Ovary (tissue), 7 donors: ENCODE measurements at regions not wholly inside any gene's neighbourhood (a gene's known extent, or its start where the extent isn't known, plus 50 kb on each side); places are given as distances from the start of the nearest gene placed in this dataset.

ENCODE experiments used
- DNase-seq, 5 donors: peaks; one replicate each; pipeline ENCODE4 v3.0.0-alpha.2; 2019 to 2020
- H3K27ac ChIP-seq, 2 donors: fragments of 200-600 bp; one replicate each; pipeline versions ENCODE4 v1.5.1 to v1.8.0; 2019 to 2022
- H3K27me3 ChIP-seq: fragments of 200-600 bp; one replicate; pipeline ENCODE4 v1.8.0; 2022
- H3K36me3 ChIP-seq: fragments of 200-600 bp; sonication (generic); one replicate; pipeline ENCODE4 v1.5.1; 2019
- H3K4me1 ChIP-seq: one replicate; pipeline ENCODE4 v1.8.1; 2013; ENCODE audit warnings: mild to moderate bottlenecking, moderate library complexity; ENCODE audit not compliant: insufficient read depth
- H3K4me3 ChIP-seq: fragments of 200-600 bp; sonication (generic); one replicate; pipeline ENCODE4 v1.5.1; 2017
- H3K9me3 ChIP-seq, 2 donors: fragments of 200-600 bp in 1 of 2; sonication (generic) in 1 of 2; one replicate each; pipeline versions ENCODE4 v1.5.1 to v1.8.1; 2013 to 2019; ENCODE audit warnings: mild to moderate bottlenecking in 1 of 2, moderate library complexity in 1 of 2
- EP300 ChIP-seq: sonication (generic); formaldehyde crosslinking; IDR thresholded peaks from one replicate; pipeline ENCODE4 v1.6.1; 2017; ENCODE audit warnings: antibody characterized with exemption
- POLR2A ChIP-seq: fragments of 450-650 bp; IDR thresholded peaks from one replicate; pipeline ENCODE4 v1.6.1; 2017; ENCODE audit warnings: antibody characterized with exemption, mild to moderate bottlenecking, moderate library complexity
- WGBS, 3 donors: extraction: QIAGEN DNeasy Blood & Tissue Kit in 1 of 3; methylation state at CpG; one replicate each; pipeline versions ENCODE4 v1.1.5 to v1.1.7; 2013 to 2017; 5-methylcytosine and 5-hydroxymethylcytosine counted together
- intact Hi-C, 4 donors: fragments of 100-400 bp; cut with DNase I; formaldehyde crosslinking; loops; one replicate each; pipeline versions ENCODE4 v1.11.0 to v1.15.1; 2022 to 2023
- TF ChIP-seq, protein P1 (sequence below), 3 donors: fragments of 450-650 bp in 2 of 3; fragments of 200-600 bp in 1 of 3; IDR thresholded peaks; one replicate each; pipeline versions ENCODE4 v1.5.1 to v1.8.0; 2016 to 2022; ENCODE audit warnings: antibody characterized with exemption in 3 of 3, mild to moderate bottlenecking in 1 of 3
- donor health status: DM: no; HTN: no; CAD: no; lungs with moderate emphysema.
- donor health status: DM: no; HTN: no; CAD: no.
- donor health status: Bipolar disorder and iron deficiency.
- donor health status: DM: no; HTN: no; CAD: no.
- donor health status: DM: yes; HTN: yes; CAD: no.

- peaks cover 17% of the 10 kb centered on the region for H3K4me1 ChIP-seq
- no peak for TF ChIP-seq EP300
- TF ChIP-seq, protein P1, sequence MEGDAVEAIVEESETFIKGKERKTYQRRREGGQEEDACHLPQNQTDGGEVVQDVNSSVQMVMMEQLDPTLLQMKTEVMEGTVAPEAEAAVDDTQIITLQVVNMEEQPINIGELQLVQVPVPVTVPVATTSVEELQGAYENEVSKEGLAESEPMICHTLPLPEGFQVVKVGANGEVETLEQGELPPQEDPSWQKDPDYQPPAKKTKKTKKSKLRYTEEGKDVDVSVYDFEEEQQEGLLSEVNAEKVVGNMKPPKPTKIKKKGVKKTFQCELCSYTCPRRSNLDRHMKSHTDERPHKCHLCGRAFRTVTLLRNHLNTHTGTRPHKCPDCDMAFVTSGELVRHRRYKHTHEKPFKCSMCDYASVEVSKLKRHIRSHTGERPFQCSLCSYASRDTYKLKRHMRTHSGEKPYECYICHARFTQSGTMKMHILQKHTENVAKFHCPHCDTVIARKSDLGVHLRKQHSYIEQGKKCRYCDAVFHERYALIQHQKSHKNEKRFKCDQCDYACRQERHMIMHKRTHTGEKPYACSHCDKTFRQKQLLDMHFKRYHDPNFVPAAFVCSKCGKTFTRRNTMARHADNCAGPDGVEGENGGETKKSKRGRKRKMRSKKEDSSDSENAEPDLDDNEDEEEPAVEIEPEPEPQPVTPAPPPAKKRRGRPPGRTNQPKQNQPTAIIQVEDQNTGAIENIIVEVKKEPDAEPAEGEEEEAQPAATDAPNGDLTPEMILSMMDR (IDR thresholded peaks at IDR 0.05), result no peak
- no peak for TF ChIP-seq POLR2A
Observed at GRCh38 chr16:66137853-66138252, 228.6 kb upstream of the CDH5 start.

GRCh38 chr16:66136841-66137240 is 229.7 kb upstream of the CDH5 start:
- no peaks in the 10 kb centered on the region for H3K36me3 ChIP-seq
- DNase-seq, result no peak
- H3K4me3 ChIP-seq, result no peak overlapping the region
- H3K4me1 ChIP-seq, result peaks cover 17% of the 10 kb centered on the region
- WGBS, 3 donors, result 34 to 49% (median 38%) methylated on average over 4 of the region's 4 CpGs
- no peaks in the 10 kb centered on the region for H3K9me3 ChIP-seq
- intact Hi-C loops, result loop anchor here in 1 of 4 donors (10.0 kb wide), 1 partner anchor 118 kb away; no protein-coding TSS in a partner anchor
- H3K27ac ChIP-seq, result peak overlapping the region in 1 of 2 donors; percentile 5
- no peak for TF ChIP-seq POLR2A
- no peaks in the 10 kb centered on the region for H3K27me3 ChIP-seq

More at GRCh38 chr16:66137853-66138252, 228.6 kb upstream of the CDH5 start:
- no peak overlapping the region for H3K27ac ChIP-seq
- no peak overlapping the region for H3K4me3 ChIP-seq
- WGBS, 3 donors, result 72 to 86% (median 76%) methylated on average over 3 of the region's 3 CpGs
- no peaks in the 10 kb centered on the region for H3K36me3 ChIP-seq
- no peak for DNase-seq
- no peaks in the 10 kb centered on the region for H3K9me3 ChIP-seq
- no peaks in the 10 kb centered on the region for H3K27me3 ChIP-seq
- intact Hi-C loops, result loop anchor here in 1 of 4 donors (10.0 kb wide), 1 partner anchor 117 kb away; no protein-coding TSS in a partner anchor

DNA sequence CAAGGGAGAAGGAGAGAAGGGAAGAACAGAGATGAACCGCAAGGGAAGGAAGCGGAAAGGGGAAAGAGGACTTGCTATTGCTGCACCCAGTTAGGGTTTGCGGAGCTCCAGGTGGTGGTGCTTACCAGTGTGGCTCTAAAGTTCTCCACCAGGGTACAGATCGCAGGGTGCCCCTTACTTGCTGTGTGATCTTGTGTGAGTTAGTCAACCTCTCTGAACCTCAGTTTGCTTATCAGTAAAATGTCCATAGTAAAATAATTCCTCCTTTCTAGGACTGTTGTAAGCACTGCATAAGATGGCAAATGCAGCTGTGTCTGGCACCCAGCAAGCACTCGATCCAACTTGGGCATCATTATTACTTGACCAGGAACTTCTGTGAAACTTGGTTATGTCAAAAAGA is 230.7 kb upstream of the CDH5 start:
- no peaks in the 10 kb centered on the region for H3K36me3 ChIP-seq
- peaks cover 17% of the 10 kb centered on the region for H3K4me1 ChIP-seq
- 80 to 90% (median 84%) methylated on average over 5 of the region's 5 CpGs for WGBS, 3 donors
- H3K27me3 ChIP-seq, result no peaks in the 10 kb centered on the region
- H3K27ac ChIP-seq, result peak overlapping the region in 1 of 2 donors; percentile 41
- H3K4me3 ChIP-seq, result no peak overlapping the region
- TF ChIP-seq EP300 (no peak), POLR2A (no peak)
- TF ChIP-seq, protein P1 (IDR thresholded peaks at IDR 0.05), result no peak
- H3K9me3 ChIP-seq, result no peaks in the 10 kb centered on the region
- intact Hi-C loops, result loop anchor here in 1 of 4 donors (10.0 kb wide), 1 partner anchor 119 kb away; no protein-coding TSS in a partner anchor
- DNase-seq, result no peak

DNA sequence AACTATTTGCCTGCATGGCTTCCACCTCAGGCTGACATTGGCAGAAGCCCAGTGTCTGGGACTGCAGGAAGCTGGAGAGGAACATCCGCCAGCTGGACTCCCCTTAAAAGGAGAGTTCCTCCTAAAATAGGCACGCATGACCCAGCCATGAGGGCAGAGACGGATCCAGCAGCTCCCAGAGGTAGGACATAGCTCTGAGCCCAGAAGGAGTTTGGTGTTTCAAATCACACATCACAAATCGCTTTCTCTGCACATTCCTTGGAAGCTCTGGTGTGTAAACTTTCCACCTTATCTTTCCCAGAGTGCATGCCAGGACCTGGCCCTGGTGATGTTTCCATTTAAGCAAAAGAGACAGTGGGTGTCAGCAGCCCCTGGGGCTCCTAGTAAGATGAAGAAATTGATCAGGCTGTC is 231.1 kb upstream of the CDH5 start:
- Histone ChIP-seq H3K4me3 (no peak overlapping the region), H3K9me3 (no peaks in the 10 kb centered on the region), H3K4me1 (peaks cover 17% of the 10 kb centered on the region), H3K36me3 (no peaks in the 10 kb centered on the region), H3K27me3 (no peaks in the 10 kb centered on the region), H3K27ac (peak overlapping the region in 1 of 2 donors; percentile 44)
- intact Hi-C loops, result loop anchor here in 1 of 4 donors (10.0 kb wide), 1 partner anchor 119 kb away; no protein-coding TSS in a partner anchor
- TF ChIP-seq, protein P1 (IDR thresholded peaks at IDR 0.05), result no peak
- TF ChIP-seq POLR2A, result no peak
- TF ChIP-seq EP300, result no peak
- 1 to 12% (median 2%) methylated on average over 4 of the region's 4 CpGs for WGBS, 3 donors
- peak; percentile 50 to 86 (median 78) for DNase-seq

DNA sequence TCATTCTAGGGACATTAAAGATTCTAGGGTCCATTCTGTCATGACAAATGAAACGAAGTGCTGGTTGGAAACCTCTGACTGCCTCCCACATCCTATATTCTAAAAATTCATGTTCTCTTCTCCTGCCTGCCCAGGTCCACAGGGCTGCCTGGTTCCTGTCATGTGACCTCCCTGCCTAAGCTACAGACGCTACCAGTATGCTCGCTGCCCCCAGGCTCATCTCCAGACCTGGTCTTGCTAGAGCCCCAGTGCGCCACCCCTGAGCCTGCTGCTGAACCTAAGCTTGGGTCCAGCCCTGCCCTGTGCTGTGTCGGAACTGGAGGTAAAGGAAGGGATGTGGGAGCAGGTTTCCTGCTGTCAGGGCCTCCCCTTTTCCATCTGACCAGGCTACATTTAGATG is 231.6 kb upstream of the CDH5 start:
- no peaks in the 10 kb centered on the region for H3K27me3 ChIP-seq
- H3K9me3 ChIP-seq, result no peaks in the 10 kb centered on the region
- no peak overlapping the region for H3K4me3 ChIP-seq
- 64 to 80% (median 67%) methylated on average over 5 of the region's 5 CpGs for WGBS, 3 donors
- peaks cover 17% of the 10 kb centered on the region for H3K4me1 ChIP-seq
- H3K36me3 ChIP-seq, result no peaks in the 10 kb centered on the region
- DNase-seq, result no peak
- peak overlapping the region in 1 of 2 donors; percentile 44 for H3K27ac ChIP-seq
- intact Hi-C loops, result loop anchor here in 1 of 4 donors (10.0 kb wide), 1 partner anchor 120 kb away; no protein-coding TSS in a partner anchor
- TF ChIP-seq POLR2A, result no peak
- no peak for TF ChIP-seq EP300
- TF ChIP-seq, protein P1 (IDR thresholded peaks at IDR 0.05), result no peak
